Loucy (cell line): ENCODE measurements at regions not wholly inside any gene's neighbourhood (a gene's known extent, or its start where the extent isn't known, plus 50 kb on each side); places are given as distances from the start of the nearest gene placed in this dataset.

Experiments used
- EZH2phosphoT487 ChIP-seq: fragments of 200-600 bp; IDR thresholded peaks from 2 replicates; pipeline ENCODE4 v1.6.1; 2018; ENCODE audit warnings: antibody characterized with exemption, mild to moderate bottlenecking, moderate library complexity, borderline replicate concordance
- TF ChIP-seq, protein P1 (sequence below): fragments of 200-600 bp; sonication (generic); conservative IDR thresholded peaks from 2 replicates; pipeline ENCODE4 v1.5.1; 2014; ENCODE audit warnings: mild to moderate bottlenecking, antibody characterized with exemption, low read length

GRCh38 chr3:168645180-168645579, 549.5 kb upstream of the GOLIM4 start:
- TF ChIP-seq, protein P1, sequence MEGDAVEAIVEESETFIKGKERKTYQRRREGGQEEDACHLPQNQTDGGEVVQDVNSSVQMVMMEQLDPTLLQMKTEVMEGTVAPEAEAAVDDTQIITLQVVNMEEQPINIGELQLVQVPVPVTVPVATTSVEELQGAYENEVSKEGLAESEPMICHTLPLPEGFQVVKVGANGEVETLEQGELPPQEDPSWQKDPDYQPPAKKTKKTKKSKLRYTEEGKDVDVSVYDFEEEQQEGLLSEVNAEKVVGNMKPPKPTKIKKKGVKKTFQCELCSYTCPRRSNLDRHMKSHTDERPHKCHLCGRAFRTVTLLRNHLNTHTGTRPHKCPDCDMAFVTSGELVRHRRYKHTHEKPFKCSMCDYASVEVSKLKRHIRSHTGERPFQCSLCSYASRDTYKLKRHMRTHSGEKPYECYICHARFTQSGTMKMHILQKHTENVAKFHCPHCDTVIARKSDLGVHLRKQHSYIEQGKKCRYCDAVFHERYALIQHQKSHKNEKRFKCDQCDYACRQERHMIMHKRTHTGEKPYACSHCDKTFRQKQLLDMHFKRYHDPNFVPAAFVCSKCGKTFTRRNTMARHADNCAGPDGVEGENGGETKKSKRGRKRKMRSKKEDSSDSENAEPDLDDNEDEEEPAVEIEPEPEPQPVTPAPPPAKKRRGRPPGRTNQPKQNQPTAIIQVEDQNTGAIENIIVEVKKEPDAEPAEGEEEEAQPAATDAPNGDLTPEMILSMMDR = no peak
- no peak for TF ChIP-seq EZH2phosphoT487
